HG02642 (cell line): ENCODE measurements at regions not wholly inside any gene's neighbourhood (a gene's known extent, or its start where the extent isn't known, plus 50 kb on each side); places are given as distances from the start of the nearest gene placed in this dataset.
"Not testable (repeated sequence)": the region's sequence is repeated elsewhere in the genome, so short reads cannot be mapped to it uniquely, and the experiment has no call there.

Experiments used
- ATAC-seq: cut with Tn5 transposase; IDR thresholded peaks from one replicate; pipeline ENCODE4 v1.9.1; 2021; ENCODE audit warnings: mild to moderate bottlenecking; ENCODE audit not compliant: unreplicated experiment, poor library complexity

DNA sequence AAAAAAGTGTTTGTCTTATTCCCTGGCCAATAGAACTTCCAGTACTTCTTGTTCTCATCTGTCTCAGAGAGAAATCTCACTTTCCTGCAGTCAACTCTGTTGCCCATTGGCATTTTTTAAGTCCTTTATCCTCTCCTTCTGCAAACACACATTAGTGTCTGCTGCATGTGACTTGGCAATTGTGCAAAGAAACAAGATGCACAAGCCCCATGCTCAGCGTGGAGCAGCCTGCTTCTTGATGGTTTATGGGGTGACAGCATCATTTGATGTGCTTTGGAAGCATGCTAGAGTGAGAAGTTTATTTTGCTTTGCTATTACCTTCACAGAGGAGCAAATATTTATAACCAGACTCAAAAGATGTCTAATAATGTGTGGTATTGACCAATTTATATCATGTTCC is 238.2 kb downstream of the FAT3 start:
- no peak for ATAC-seq

DNA sequence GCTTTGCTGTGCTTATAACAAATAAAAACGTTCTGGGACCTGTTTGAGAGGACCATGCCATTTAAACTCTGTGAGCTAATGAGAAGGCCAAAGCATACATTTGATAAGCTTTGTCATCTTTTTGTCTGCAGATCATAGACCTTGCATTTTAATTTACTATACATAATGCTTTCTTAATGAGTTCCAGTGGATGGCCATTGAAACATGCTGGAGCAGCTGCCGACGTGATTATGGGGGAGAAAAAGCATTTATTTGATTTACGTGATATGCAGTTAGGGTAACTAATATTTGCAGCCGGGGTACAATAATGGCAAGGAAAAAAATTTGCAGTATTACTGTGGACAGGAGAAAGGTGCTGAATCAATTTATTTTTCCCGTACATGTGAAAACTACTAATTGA is 240.2 kb downstream of the FAT3 start:
- no peak for ATAC-seq

DNA sequence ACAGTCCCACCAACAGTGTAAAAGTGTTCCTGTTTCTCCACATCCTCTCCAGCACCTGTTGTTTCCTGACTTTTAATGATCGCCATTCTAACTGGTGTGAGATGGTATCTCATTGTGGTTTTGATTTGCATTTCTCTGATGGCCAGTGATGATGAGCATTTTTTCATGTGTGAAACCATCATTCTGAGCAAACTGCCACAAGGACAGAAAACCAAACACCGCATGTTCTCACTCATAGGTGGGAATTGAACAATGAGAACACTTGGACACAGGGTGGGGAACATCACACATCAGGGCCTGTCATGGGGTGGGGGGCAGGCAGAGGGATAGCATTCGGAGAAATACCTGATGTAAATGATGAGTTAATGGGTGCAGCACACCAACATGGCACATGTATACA is 240.8 kb downstream of the FAT3 start:
- ATAC-seq, result not testable (repeated sequence)

GRCh38 chr11:92473736-92474135 is 249.1 kb downstream of the FAT3 start:
- ATAC-seq, result no peak

- ATAC-seq, result no peak
These were observed 250.7 kb downstream of the FAT3 start for GRCh38 chr11:92475316-92475715.

DNA sequence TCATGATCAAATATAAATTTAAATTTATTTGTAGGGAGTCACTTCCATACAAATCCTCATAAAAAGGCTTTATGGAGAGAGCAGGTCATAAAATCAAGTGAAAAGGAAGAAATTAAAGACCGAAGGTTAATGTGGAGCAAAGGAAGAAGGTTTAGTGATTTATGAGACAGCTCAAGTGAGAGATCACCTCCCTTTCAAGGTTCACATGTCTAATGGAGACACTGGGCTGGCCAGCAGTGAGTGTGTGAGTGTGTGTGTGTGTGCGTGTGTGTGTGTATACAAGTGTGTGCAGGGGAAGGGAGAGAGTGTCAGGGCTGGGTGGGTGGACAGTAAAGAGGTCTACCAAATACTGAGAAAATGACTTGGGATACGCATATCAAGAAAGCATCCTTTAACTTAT is 251.2 kb downstream of the FAT3 start:
- ATAC-seq, result no peak

- no peak for ATAC-seq
These were observed 253.1 kb downstream of the FAT3 start for GRCh38 chr11:92477686-92478085.

- ATAC-seq, result no peak
These were observed 255.9 kb downstream of the FAT3 start for GRCh38 chr11:92480499-92480898.

DNA sequence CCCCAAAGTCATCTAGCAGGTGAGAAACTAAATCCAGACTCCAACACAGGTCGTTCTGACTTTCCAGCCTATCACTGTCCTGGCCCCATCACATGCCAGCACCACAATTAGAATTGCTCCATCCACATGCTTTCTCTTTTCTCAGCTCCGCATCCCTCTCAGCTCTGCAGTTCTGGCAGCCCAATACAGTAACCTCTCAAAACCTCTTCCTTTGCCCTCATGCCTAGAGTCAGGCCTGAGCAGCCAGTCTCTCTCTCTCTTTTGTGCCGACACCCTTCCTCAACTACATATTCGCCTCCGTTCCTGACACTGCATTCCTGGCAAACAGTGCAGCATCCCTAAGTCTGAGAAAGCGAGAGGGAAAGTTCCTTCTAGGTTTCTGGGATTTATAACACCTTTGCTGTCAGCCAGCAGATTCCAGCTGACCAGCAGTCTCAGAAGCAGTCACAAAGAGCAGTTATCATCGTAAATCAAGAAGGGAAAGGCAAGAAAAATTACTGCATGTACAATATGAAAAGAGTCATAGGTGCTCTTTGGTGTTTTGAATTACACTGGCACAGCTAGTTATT is 258.0 kb downstream of the FAT3 start:
- ATAC-seq, result no peak

DNA sequence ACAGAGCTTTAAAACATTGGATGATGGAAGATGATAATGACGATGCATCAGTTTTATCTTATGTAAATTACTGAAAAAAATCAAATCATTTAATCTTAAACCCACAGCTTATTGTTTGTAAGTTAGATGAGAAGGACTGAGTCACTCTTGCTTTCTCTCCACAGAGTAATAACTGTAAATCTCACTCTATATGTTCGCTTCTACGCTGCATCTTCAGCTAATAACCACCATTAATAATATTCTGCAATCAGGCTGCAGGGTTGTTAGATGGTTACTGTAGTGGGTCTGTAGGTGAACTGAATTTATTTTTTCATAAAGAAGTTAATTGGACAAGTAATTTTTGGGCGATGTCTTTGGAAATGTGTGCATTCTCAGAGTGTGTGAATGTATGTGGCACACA is 260.0 kb downstream of the FAT3 start:
- no peak for ATAC-seq

DNA sequence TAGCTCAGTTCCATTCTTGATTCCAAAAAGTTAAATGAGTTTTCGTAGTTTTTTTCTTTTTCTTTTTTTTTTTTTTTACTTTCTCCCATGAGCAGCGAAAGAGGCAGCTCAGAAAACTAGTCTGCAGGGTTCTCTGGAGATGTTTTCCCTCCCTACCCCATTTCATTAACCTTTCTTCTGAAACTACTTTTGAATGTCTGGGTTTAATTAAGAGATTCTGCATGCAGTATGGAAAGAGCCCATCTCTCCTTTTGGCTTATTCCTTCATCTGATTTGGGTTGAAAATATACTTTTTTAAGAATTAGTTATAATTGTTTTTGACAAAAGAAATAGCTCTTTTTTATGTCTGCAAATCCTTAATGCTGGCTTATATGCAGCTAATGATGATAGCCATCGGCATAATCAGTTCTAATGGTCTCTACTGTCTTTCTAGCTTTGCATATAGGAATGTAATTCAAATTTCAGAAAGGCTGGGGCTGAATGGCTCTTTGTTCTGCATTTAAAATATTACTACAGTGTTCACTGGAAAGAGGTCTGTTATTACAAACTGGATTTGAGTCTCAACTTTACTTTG is 265.3 kb downstream of the FAT3 start:
- no peak for ATAC-seq

DNA sequence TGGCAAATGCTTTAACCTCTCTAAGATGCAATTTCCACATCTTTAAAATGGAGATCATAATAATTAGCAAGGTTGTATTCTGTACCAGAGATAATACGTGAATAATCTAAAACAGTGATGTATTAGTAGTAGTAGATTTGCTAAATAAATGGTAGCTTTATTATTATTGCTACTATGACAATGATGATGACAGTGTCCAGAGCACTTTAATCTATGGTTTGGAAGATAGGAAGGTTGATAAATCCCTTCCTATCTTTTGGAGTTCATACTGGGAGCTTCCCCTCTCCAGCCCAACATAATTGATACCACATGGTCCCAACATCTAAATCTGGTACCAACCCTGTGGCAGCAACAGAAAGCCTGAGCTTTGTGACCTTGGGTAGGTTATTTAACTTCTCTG is 267.8 kb downstream of the FAT3 start:
- no peak for ATAC-seq

GRCh38 chr11:92495107-92495793 is 270.6 kb downstream of the FAT3 start:
- no peak for ATAC-seq

DNA sequence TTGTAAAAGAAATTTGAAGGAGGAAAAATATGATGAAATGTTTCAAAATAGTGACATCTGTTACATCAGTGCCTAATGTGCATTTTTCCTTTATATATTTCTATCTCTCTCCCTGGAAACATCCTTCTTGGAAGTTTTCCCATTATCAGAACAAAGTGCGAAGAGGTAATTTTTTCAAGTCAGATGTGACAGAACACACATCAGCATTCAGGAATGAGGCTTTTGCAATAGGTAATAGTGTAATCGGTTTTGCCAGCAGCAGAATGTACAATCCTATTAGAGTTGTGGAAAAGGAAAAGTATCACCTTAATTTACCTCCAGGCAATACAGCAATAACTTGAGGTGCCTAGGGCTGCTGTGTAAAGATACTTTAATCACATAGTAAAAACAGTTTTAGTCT is 275.8 kb downstream of the FAT3 start:
- ATAC-seq, result no peak

GRCh38 chr11:92501066-92501739 is 276.6 kb downstream of the FAT3 start:
- ATAC-seq, result no peak

- ATAC-seq, result no peak
These were observed 279.4 kb downstream of the FAT3 start for GRCh38 chr11:92504004-92504403.

- no peak for ATAC-seq
These were observed 279.9 kb downstream of the FAT3 start for GRCh38 chr11:92504534-92504933.

DNA sequence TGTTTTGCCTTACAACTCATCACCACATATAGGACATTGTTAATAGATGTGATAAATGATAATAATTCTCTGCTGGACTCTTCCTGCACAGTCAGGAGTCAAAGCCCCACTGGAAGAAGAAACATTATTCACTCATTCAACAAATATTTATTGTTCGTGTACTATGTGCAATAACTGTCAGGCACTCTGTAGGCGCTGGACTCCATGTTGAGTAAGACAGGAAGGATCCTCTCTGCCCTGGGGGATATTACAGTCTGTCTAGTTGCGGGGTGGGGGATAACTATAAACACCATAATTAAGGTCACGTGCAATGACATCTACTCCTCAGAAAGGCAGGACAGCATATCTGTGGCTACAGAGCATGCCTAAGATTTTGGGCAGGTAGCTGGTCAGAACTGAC is 281.1 kb downstream of the FAT3 start:
- no peak for ATAC-seq

DNA sequence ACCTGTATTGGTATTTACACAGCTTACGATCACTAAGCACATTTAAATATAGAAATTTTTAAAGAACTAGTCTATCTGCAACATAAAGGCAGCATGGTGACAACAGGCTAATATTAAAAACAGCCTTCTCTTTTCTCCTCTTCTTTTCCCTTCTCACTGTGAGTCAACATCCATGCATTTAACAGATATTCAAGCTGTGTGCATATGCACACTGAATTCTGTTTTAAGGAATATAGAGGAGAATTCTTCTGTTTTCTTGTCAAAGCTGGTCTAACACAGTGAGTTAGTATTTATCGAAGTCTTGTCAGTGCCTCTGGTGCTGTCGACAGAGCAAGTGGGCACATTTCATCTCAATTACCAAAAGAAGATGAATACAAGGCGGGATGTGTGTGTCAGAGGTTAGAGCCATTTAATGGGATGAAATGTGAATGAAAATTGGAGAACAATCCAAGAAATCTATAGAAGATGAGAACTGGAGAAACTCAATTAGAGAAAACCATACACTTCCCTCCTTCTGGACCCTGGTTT is 282.3 kb downstream of the FAT3 start:
- no peak for ATAC-seq

DNA sequence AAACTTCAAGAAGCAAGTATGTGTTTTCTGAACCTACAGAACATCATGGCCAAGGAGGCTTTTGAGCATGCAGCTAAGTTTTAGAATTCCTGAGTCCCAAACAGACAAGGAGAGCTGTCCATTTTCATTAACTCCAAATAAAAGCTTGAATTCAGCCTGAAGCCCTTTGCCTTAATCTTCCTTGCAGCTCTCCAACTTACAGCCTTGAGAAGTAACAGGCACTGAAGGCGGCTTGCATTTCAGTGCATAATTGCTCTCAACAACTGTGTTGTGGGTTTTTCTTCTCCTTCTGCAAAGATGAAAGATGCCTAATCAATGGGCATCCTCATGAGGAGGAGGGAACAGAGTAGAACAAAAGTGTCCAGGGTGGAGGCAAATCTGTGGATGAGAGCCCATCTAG is 286.0 kb downstream of the FAT3 start:
- no peak for ATAC-seq

DNA sequence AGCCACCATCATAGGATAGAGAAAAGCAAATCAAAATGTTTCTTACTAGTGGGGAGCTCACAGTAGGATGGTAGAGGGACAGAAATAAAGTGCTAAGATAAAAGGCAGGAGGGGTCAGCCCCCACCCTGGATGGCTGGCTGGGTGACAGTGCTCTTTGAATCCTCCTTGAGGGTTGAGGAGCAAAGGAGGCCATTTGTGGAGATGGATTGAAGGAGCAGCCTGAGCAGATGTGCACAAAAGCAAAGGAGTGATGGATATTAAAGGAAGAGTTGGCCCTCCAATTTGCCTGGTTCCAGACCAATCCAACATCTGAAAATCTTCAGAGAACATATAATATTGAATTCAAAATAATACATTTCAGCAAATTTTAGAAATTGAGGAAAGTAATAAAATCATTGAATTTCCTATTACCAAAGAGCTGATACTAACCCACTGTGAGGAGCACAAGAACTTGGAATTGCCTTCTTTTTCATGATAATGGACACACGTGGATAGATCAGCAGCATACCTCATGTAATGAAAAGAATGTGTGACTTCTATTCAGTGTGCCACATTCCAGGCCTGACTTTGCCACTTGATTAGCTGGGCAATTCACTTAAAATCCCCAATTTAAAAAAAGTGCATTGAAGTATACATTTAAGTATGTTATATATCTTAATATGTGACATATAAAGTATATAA is 287.0 kb downstream of the FAT3 start:
- ATAC-seq, result no peak
